ENCODE measurements at regions not wholly inside any gene's neighbourhood (a gene's known extent, or its start where the extent isn't known, plus 50 kb on each side); places are given as distances from the start of the nearest gene placed in this dataset.

- TF ChIP-seq CTCF (IDR thresholded peaks at IDR 0.05) = no peak
- intact Hi-C loops (cut with DNase I; ENCODE audit: low total_unique reads) = no loop called here
- peak in 1 of 2 donors; percentile 60 for DNase-seq
These were observed 51.6 kb upstream of the TAF1B start for GRCh38 chr2:9791711-9792110.

GRCh38 chr2:9793156-9793917 lies 49.9 kb upstream of the TAF1B start:
- Histone ChIP-seq H3K4me3 (no peak overlapping the region), H3K36me3 (no peaks in the 10 kb centered on the region), H3K27ac (no peak overlapping the region), H3K4me1 (peaks cover 0 to 8% (median 1%) of the 10 kb centered on the region in 4 donors), H3K27me3 (peaks cover 0 to 4% of the 10 kb centered on the region in 2 donors), H3K9me3 (peaks cover 0 to under 1% (median 0%) of the 10 kb centered on the region in 3 donors)
- intact Hi-C loops (cut with DNase I; ENCODE audit: low total_unique reads) = no loop called here
- no peak for TF ChIP-seq CTCF (IDR thresholded peaks at IDR 0.05)
- DNase-seq = peak in 1 of 2 donors; percentile 49

More at GRCh38 chr2:9791711-9792110, 51.6 kb upstream of the TAF1B start:
- Histone ChIP-seq H3K4me1 (peaks cover 0 to 5% (median 1%) of the 10 kb centered on the region in 4 donors), H3K36me3 (no peaks in the 10 kb centered on the region), H3K4me3 (no peak overlapping the region), H3K27ac (no peak overlapping the region), H3K27me3 (peaks cover 0 to 4% of the 10 kb centered on the region in 2 donors), H3K9me3 (peaks cover 0 to 4% (median 0%) of the 10 kb centered on the region in 3 donors)
